ENCODE measurements at regions not wholly inside any gene's neighbourhood (a gene's known extent, or its start where the extent isn't known, plus 50 kb on each side); places are given as distances from the start of the nearest gene placed in this dataset.

GRCh38 chr7:84924353-84924752 is 262.5 kb downstream of the SEMA3D start:
- Histone ChIP-seq H3K4me1 (ENCODE audit: control insufficient read depth, insufficient read depth, low read length) (no peaks in the 10 kb centered on the region), H3K9ac (ENCODE audit: control insufficient read depth, insufficient read depth, low read length) (no peak overlapping the region), H3K4me2 (ENCODE audit: control insufficient read depth, insufficient read depth) (no peak overlapping the region), H3K36me3 (ENCODE audit: control insufficient read depth in 2 of 2, insufficient read depth in 2 of 2, low read length in 1 of 2) (no peaks in the 10 kb centered on the region), H3K4me3 (no peak overlapping the region), H3K27ac (ENCODE audit: control insufficient read depth, insufficient read depth) (no peak overlapping the region), H3K9me3 (replicated peaks; ENCODE audit: control insufficient read depth, insufficient read depth, low read length) (no peaks in the 10 kb centered on the region; the same call in 2 of the 3 replicates), H4K20me1 (ENCODE audit: control insufficient read depth, insufficient read depth) (no peaks in the 10 kb centered on the region), H2AFZ (ENCODE audit: control insufficient read depth, low read depth, low read length) (no peak overlapping the region), H3K79me2 (ENCODE audit: control insufficient read depth, insufficient read depth, low read length) (no peaks in the 10 kb centered on the region), H3K27me3 (replicated peaks in 1 of 2; ENCODE audit: control insufficient read depth in 2 of 2, insufficient read depth in 2 of 2, low read length in 1 of 2) (no peaks in the 10 kb centered on the region)
- CTCF ChIA-PET: no interaction called here
- ATAC-seq: no peak
- no peak for TF ChIP-seq BRCA1 (IDR thresholded peaks at IDR 0.05; ENCODE audit: low read depth, low read length)
- TF ChIP-seq CBFB (IDR thresholded peaks at IDR 0.05; ENCODE audit: low read depth): no peak
- no peak for TF ChIP-seq SUZ12 (IDR thresholded peaks at IDR 0.05; ENCODE audit: unreplicated experiment)
- TF ChIP-seq, protein P1, sequence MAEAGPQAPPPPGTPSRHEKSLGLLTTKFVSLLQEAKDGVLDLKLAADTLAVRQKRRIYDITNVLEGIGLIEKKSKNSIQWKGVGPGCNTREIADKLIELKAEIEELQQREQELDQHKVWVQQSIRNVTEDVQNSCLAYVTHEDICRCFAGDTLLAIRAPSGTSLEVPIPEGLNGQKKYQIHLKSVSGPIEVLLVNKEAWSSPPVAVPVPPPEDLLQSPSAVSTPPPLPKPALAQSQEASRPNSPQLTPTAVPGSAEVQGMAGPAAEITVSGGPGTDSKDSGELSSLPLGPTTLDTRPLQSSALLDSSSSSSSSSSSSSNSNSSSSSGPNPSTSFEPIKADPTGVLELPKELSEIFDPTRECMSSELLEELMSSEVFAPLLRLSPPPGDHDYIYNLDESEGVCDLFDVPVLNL (IDR thresholded peaks at IDR 0.05; ENCODE audit: low read depth, low read length): no peak
- TF ChIP-seq CREB1 (IDR thresholded peaks at IDR 0.05; ENCODE audit: low read depth): no peak
- TF ChIP-seq, protein P2, sequence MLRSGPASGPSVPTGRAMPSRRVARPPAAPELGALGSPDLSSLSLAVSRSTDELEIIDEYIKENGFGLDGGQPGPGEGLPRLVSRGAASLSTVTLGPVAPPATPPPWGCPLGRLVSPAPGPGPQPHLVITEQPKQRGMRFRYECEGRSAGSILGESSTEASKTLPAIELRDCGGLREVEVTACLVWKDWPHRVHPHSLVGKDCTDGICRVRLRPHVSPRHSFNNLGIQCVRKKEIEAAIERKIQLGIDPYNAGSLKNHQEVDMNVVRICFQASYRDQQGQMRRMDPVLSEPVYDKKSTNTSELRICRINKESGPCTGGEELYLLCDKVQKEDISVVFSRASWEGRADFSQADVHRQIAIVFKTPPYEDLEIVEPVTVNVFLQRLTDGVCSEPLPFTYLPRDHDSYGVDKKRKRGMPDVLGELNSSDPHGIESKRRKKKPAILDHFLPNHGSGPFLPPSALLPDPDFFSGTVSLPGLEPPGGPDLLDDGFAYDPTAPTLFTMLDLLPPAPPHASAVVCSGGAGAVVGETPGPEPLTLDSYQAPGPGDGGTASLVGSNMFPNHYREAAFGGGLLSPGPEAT (IDR thresholded peaks at IDR 0.05; ENCODE audit: low read depth): no peak
- TF ChIP-seq SMC3 (IDR thresholded peaks at IDR 0.05; ENCODE audit: borderline replicate concordance, low read length): no peak
- RAD21 ChIA-PET (ENCODE audit: unreplicated experiment): no interaction called here
- BruUV-seq (replicated peaks): no TSS peak
- intact Hi-C loops (cut with micrococcal nuclease; ENCODE audit: unreplicated experiment) (no loop called here), in situ Hi-C loops (cut with MboI) (no loop called here)
- no peak for DNase-seq (ENCODE audit: low read depth, low spot score)
- POLR2A ChIA-PET: no interaction called here
- 2% methylated on average over 3 of the region's 3 CpGs for WGBS (ENCODE audit: insufficient coverage, insufficient replicate concordance, low lambda C conversion rate, missing lambda C conversion rate)
- no peak for FAIRE-seq
- SMC1A ChIA-PET (ENCODE audit: uncharacterized antibody, unreplicated experiment): interaction anchor here (1.4 kb wide), 1 partner anchor 10 kb away, joined by 3 read pairs; no protein-coding TSS in a partner anchor

Data from GM12878 (cell line).